ENCODE measurements at regions not wholly inside any gene's neighbourhood (a gene's known extent, or its start where the extent isn't known, plus 50 kb on each side); places are given as distances from the start of the nearest gene placed in this dataset.

DNA sequence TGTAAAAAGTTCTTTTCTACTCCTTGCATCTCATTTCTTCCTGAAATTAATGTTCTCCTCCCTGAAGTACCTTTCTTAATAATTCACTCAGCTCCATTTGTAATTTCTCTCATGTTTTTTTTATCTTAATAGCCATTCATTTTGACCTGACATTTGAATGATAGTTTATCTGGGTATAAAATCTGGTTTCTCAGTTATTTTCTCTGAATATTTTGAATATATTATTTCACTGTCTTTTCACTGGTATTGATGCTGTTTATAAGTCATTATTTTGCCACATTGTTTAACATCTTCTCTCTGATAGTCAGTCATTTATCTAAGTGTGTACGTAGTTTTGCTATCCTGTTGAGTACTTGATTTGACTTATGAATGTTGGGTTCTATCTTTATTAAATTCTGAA lies 68.8 kb upstream of the ARHGAP18 start:
- DNase-seq (ENCODE audit: low spot score) = no peak

DNA sequence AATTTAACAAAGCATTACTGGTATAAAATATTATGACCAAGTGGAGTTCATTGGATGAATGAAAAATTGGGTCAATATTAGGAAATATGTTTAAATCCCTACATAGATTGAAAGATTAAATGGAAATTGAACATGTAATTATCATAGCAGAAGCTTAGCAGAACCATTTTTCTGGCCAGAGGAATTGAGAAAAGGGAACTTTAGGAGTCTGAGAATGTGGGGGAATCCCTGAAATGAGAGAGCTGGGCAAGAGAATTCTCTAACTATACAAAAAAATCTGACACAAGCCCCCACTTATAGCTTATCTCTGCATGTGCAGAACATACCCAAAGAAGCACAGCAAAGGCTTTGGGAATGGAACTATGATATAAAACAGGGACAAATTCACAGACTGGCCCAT lies 67.4 kb upstream of the ARHGAP18 start:
- DNase-seq (ENCODE audit: low spot score) = no peak

DNA sequence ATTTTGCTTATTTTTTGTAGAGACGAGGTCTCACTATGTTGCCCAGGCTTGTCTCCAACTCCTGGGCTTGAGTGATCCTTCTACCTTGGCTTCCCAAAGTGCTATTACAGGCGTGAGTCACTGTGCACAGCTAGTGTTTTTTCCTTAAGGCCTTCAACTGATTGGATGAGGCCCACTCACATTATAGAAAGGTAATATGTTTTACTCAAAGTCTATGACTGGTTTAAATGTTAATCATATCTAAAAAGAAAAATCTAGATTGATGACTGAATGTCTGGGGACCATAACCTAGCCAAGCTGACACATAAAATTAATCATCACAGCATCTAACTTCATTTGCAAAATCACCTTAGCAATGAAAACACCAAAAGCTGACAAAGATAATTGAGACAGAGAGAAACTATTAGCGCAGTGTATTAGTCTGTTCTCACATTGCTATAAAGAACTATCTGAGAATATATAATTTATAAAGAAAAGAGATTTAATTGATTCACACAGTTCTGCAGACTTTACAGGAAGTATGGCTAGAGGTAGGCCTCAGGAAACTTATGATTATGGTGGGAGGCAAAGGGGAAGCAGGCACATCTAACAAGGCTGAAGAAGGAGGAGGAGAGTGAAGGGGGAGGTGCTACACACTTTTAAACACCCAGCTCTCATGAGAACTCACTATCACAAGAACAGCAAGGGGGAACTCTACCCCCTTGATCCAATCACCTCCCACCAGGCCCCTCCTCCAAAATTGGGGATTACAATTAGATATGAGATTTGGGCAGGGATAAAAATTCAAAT lies 66.8 kb upstream of the ARHGAP18 start:
- no peak for DNase-seq (ENCODE audit: low spot score)

DNA sequence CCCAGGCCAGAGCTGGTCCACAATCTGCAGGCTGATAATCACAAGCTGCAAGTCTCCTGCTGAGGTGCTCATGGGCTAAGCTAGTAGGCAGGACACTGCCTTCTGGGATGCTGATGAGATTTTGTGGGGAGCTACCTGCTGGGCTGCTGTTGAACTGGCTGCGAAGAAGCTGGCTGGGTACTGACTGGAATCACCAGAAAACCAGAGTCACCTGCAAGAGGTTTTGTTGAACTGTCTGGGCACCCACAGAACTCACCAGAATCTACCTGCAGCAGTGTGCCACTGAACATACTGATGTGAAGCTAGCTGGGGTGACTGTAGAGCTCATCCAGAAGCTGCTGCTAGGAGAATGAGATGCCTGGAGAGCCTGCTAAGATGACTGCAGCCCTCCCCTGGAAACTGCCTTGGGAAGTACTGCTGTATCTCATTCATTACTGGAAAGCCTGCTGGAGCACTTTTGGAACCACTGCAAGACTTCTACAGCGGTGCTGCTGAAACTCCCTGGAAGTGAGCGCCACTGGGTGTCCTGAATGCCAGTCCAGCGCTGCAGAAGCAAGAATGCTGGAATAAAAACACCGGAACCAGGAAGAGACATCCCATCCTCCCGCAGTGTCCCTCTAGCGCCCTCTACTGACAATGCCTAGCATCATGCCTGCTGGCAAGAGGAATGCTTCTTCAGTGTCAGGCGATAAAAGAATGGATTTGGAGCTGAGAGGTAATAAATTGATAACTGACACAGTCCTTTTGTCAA lies 64.9 kb upstream of the ARHGAP18 start:
- peak; percentile 57 for DNase-seq (ENCODE audit: low spot score)

DNA sequence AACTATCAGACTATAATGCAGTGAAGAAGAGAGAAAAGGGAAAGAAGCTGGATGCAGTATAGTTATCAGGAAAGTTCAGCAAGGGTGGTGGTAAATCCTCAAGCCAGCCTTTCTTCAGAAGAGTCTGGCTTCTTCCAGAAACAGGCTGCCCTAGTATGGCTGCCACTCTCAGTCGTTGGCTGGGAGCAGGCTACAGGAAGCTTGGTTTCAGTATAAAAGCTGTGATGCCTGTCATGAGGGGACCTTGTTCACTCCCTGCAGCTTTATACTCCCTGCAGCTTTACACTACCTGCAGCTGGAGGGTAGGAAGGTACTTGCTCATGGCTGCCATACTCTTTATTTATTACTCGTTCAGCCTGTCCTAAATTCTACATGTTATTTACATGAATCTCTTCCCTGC lies 63.3 kb upstream of the ARHGAP18 start:
- DNase-seq (ENCODE audit: low spot score) = no peak

DNA sequence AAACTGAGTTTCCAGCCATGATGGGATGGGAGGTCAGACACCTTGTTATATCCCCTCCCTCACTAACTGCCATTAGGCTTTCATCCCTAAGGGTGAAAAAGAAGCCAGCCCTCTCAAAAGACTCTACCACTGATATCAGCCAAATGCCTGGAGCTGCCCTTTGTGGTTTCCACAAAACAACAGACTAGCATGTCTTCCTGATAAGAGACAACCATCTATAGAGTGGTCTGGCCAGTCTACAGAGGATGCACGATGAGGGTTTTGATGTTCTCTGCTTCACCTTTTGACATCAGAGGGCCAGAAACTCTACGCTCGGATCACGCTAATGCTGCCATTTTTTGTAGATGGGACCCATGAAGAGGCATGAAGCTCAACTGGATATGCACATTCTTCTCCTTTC lies 61.7 kb upstream of the ARHGAP18 start:
- DNase-seq (ENCODE audit: low spot score) = no peak

DNA sequence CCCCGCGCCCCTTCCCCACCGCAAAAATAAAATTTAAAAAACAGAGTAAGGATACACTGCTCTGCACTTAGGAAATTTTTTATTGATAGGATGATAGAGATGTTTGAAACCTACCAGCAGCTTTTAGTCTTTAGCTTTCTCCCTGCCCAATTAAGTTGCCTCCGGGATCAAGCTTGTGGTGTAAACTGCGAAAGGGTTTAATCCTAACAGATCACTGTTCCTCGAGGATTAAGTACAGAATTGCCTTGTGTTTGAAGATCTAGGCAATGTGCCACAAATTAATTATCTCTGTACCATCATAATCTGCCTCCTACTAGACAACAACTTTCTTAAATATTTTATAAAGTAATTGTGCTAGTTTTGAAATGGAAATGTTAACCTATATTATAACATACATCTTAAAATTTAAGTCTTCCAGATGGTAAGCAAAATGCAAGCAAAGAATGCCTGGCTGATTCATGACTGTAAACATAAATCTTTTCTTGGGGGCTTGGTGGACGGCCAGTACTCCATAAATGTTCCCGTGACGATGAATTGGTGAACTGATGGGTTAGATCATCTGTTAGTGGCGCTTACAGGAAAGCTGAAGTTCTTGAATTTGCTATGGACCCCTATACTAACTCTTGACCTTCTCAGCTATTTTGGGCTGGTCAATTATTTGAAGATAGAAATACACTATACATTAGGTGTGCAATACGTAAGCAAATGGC lies 58.0 kb upstream of the ARHGAP18 start:
- no peak for DNase-seq (ENCODE audit: low spot score)

DNA sequence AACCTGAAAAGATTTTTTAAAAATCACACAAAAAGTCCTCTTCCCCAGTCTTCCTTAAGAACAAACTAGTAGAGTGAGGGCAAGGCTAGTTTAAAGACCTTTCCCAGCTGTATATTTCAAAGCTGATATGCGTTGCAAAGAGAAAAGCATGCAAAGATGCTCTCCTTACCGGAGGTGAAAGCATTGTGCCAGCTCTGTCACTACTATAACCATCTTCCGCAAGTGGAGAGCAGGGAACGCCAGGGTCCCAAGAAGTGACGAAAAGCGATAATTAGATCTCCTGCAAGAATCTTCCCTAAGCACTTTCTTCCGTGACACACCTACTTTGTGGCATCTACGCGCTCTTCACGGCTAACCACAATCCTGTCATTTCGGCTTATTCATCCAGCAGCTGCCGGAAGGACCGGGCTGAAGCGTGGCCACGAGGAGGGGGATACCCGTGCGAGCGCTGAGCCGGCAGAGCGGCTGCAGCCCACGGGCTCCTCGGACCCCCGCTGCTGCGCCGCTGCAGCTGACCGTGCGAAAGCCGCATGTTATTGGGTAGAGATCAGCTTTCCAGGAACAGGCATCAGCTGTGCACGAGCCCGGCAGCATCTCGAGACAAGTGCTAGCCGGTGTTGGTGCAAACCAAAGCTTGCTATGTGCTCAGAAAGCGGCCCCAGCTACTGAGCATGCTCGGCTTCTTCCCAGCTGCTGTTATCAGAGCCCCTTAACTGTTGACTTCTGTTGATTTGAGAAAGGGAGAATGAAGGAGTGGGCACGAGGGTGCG lies 57.2 kb upstream of the ARHGAP18 start:
- DNase-seq (ENCODE audit: low spot score) = no peak

DNA sequence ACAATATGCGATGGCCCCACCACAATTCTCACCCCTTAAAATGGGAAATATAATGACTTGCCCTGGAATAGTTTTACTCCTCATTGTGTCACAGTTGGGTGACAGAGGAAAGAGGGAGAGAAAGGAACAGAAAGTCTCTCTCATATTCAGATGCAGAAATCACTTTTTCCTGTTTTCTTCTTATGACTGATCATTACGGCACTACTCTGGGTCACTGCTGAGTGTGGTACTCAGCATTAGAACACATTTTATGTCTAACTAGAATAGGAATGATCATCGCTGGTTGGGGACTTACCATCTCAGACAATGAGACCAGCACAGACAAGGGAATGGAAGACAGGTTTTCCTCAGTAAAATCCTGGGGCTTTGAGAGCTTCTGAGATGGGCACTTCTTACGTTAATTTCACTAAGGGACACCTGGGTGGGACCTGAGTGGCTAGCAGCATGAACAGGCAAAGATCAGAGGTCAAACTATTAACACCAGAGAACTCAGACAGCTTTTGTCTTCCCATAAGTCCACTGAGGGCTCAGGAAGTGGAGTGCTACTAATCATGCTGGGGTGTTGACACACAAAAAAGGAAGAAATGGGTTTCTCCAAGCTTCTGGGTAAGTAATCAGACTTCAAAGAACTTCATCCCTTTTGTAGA lies 54.9 kb upstream of the ARHGAP18 start:
- DNase-seq (ENCODE audit: low spot score) = no peak

DNA sequence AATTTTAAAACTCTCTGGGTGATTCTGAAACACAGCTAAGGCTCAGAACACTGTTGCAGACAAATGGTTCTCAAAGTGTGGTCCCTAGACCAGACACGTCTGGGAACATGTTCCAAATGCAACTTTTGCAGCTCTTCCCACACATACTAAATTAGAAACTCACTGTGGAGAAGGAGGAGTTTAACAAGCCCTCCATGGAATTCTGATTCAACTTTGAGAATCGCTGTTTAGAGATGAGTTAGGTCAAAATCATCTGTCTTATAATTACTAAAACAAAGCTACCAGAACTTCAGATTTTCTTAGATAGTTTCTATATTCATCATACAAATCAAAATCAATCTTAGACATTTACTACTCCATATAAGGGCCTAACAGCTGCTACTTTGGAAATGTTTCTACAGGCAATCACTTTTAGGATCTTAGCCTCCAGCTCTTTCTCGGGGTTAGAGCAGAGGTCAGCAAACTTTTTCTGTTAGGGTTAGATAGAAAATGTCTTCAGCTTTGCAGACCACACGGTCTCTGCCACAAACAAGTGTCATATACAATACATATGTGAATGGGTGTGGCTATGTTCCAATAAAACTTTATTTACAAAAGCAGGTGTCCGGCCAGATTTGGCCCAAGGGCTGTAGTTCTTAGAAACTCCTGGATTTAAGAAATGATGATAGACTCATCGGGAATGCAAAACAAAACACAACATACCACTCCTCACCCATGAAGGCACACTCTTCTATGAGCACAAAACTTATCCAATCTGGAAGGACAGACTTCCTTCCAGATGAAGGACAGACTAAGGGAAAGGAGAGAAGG lies 50.0 kb upstream of the ARHGAP18 start:
- no peak for DNase-seq (ENCODE audit: low spot score)

Data from HuH-7.5 (cell line).